Neural crest cell (in vitro differentiated cells): ENCODE measurements at regions not wholly inside any gene's neighbourhood (a gene's known extent, or its start where the extent isn't known, plus 50 kb on each side); places are given as distances from the start of the nearest gene placed in this dataset.

Experiments used
- DNase-seq: peaks from one replicate; pipeline ENCODE4 v3.0.0; 2021; ENCODE audit warnings: low read depth, mixed read lengths, low spot score
- H3K27ac Mint-ChIP-seq: one replicate; pipeline ENCODE4 v1.8.0; 2021; ENCODE audit warnings: mild to moderate bottlenecking, mixed read lengths; ENCODE audit not compliant: unreplicated experiment
- H3K27me3 Mint-ChIP-seq: 2 replicates; pipeline ENCODE4 v1.8.0; 2021; ENCODE audit warnings: low read depth, mild to moderate bottlenecking, mixed read lengths
- H3K36me3 Mint-ChIP-seq: 2 replicates; pipeline ENCODE4 v1.8.0; 2021; ENCODE audit warnings: low read depth, mild to moderate bottlenecking, mixed read lengths
- H3K4me1 Mint-ChIP-seq: 2 replicates; pipeline ENCODE4 v1.8.0; 2021; ENCODE audit warnings: mixed read lengths
- H3K4me3 Mint-ChIP-seq: one replicate; pipeline ENCODE4 v1.8.0; 2021; ENCODE audit warnings: mild to moderate bottlenecking, mixed read lengths
- H3K9me3 Mint-ChIP-seq: 2 replicates; pipeline ENCODE4 v1.8.0; 2021; ENCODE audit warnings: mixed read lengths
- TF ChIP-seq, protein P1 (sequence below): fragments of 200-600 bp; sonication (generic); conservative IDR thresholded peaks from 2 replicates; pipeline ENCODE4 v1.5.0; 2021; ENCODE audit warnings: antibody characterized with exemption, mild to moderate bottlenecking

DNA sequence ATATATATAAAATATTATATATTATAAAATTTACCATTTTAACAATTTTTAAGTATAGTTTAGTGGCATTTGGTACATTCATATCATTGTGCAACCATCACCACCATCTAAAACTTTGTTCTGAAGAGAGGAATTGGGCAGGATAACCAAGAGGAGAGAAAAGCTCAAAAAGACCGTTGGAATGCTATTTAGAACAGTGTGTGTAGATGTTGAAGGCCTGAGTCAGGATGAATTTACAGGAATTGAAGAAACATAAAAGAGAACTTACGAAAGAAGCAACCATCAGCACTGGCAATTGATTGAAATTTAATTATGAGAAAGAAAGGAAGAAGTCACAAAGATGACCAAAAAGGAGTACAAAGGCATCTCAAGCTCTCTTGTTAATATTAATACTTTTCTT lies 196.9 kb upstream of the PWP1 start:
- DNase-seq: no peak
- H3K4me1 Mint-ChIP-seq: peaks cover 14% of the 10 kb centered on the region
- no peaks in the 10 kb centered on the region for H3K9me3 Mint-ChIP-seq
- no peak overlapping the region for H3K4me3 Mint-ChIP-seq
- no peak overlapping the region for H3K27ac Mint-ChIP-seq
- H3K36me3 Mint-ChIP-seq: no peaks in the 10 kb centered on the region
- H3K27me3 Mint-ChIP-seq: peaks cover 13% of the 10 kb centered on the region
- TF ChIP-seq, protein P1, sequence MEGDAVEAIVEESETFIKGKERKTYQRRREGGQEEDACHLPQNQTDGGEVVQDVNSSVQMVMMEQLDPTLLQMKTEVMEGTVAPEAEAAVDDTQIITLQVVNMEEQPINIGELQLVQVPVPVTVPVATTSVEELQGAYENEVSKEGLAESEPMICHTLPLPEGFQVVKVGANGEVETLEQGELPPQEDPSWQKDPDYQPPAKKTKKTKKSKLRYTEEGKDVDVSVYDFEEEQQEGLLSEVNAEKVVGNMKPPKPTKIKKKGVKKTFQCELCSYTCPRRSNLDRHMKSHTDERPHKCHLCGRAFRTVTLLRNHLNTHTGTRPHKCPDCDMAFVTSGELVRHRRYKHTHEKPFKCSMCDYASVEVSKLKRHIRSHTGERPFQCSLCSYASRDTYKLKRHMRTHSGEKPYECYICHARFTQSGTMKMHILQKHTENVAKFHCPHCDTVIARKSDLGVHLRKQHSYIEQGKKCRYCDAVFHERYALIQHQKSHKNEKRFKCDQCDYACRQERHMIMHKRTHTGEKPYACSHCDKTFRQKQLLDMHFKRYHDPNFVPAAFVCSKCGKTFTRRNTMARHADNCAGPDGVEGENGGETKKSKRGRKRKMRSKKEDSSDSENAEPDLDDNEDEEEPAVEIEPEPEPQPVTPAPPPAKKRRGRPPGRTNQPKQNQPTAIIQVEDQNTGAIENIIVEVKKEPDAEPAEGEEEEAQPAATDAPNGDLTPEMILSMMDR: no peak

DNA sequence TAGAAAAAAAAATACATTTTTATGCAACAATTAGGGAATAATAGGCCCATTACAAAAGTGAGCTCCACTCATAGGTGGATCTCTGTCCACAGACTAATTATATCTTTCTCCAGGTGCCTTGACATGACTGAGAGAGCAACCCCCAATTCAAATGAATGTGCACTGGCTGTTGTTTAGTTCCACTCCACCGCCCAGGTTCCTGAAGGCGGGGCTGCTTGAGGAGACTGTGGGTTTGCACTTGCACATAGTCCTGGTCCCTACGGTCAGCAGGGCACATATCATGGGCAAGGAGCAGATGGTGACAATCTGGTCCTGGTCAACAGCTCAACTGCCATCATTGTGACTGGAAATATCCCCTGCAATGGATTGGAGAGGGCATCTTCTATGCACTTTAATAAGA lies 195.6 kb upstream of the PWP1 start:
- Mint-ChIP-seq H3K4me1 (peaks cover 14% of the 10 kb centered on the region), H3K4me3 (no peak overlapping the region), H3K27me3 (peaks cover 4% of the 10 kb centered on the region), H3K27ac (no peak overlapping the region), H3K9me3 (no peaks in the 10 kb centered on the region), H3K36me3 (no peaks in the 10 kb centered on the region)
- TF ChIP-seq, protein P1: no peak
- DNase-seq: no peak

DNA sequence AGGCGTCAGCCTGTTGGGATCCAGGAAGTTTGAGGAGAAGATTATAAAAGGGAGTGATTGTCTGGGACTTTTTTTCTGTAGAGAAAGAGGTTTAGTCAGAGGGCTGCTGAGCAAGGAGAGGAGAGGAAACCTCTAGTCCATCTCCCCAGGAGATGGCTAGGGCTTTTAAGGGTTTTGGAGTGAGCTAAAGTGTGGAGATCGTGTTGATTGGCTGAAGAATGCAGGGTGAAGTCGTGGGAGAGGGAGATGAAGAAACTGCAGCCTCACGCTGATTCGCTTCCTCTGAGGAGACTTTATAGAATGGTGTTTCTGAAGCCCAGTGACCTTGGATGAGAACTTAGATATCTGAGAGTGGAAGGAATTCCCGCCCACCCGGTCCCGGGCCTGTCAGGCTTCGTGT lies 193.7 kb upstream of the PWP1 start:
- Mint-ChIP-seq H3K4me1 (peaks cover 14% of the 10 kb centered on the region), H3K36me3 (no peaks in the 10 kb centered on the region), H3K27ac (no peak overlapping the region), H3K27me3 (no peaks in the 10 kb centered on the region), H3K4me3 (no peak overlapping the region), H3K9me3 (no peaks in the 10 kb centered on the region)
- DNase-seq: no peak
- TF ChIP-seq, protein P1: no peak

DNA sequence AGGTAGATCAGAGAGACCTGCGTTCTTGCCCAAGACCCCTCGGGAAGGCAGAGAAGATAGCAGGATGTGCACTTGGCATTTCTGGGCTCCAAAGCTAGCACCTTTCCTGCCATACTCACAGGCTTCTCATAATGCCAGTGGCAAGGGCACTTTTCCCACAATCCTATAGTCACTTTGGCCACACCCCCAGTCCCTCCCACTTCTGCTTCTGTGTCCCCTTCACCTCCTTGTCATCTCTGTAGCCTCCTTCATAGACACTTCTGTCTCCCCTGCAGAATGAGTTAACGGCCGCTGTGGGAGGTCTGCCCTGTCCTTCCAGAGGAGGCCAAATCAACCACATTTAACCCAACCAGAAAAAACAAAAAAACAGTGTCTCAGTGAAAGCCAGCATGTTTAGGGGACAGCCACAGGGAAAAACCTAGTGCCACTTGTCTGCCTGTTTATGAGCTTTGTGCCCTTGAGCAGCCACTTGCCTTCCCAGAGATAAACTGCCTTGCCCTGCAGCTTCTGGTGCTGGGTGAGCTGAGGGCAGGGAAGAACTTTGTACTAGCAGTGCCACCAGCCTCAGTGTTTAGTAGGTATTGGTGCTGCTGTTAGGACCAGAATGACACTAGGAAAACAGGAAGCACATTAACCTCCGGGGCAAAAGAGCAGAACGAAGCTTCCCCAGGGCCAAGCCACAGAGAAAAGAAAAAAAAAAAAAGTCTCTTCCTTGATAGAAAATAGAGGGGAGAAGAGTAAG lies 193.0 kb upstream of the PWP1 start:
- H3K9me3 Mint-ChIP-seq: peaks cover 4% of the 10 kb centered on the region
- H3K4me3 Mint-ChIP-seq: no peak overlapping the region
- no peak overlapping the region for H3K27ac Mint-ChIP-seq
- H3K4me1 Mint-ChIP-seq: peaks cover 14% of the 10 kb centered on the region
- DNase-seq: no peak
- peaks cover 6% of the 10 kb centered on the region for H3K36me3 Mint-ChIP-seq
- no peaks in the 10 kb centered on the region for H3K27me3 Mint-ChIP-seq
- TF ChIP-seq, protein P1: no peak

DNA sequence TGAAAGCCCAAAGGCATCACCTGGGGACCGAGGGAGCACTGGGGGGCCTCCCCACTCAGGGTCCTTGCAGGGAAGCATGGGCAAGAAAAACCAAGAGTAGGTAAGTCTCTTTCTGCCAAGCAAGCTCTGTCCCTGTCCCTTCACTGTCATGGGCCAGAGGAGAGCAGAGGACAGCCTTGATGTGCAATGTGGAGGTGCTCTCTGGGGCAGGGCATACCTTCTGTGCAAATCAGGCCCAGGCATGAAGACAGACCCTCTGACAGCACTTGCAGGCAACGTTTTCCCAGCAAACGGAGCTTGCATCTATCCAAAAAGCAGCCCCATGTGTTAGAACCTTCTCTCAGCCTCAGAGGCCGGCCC lies 192.5 kb upstream of the PWP1 start:
- Mint-ChIP-seq H3K4me1 (peaks cover 14% of the 10 kb centered on the region), H3K27me3 (no peaks in the 10 kb centered on the region), H3K4me3 (no peak overlapping the region), H3K9me3 (peaks cover 4% of the 10 kb centered on the region), H3K36me3 (peaks cover 8% of the 10 kb centered on the region), H3K27ac (no peak overlapping the region)
- no peak for DNase-seq
- TF ChIP-seq, protein P1: no peak
